C4-2B (cell line): ENCODE measurements at regions not wholly inside any gene's neighbourhood (a gene's known extent, or its start where the extent isn't known, plus 50 kb on each side); places are given as distances from the start of the nearest gene placed in this dataset.
"Not testable (repeated sequence)": the region's sequence is repeated elsewhere in the genome, so short reads cannot be mapped to it uniquely, and the experiment has no call there.

Experiments
- H3K27ac ChIP-seq: fragments of 450-650 bp; 2 replicates; pipeline ENCODE4 v1.5.1; 2017
- CTCF ChIP-seq: fragments of 450-650 bp; conservative IDR thresholded peaks from 2 replicates; pipeline ENCODE4 v1.5.1; 2017; ENCODE audit warnings: mild to moderate bottlenecking
- ZFX ChIP-seq: fragments of 450-650 bp; IDR thresholded peaks from 2 replicates; pipeline ENCODE4 v1.6.1; 2017

- no peak overlapping the region for H3K27ac ChIP-seq
- TF ChIP-seq CTCF, result no peak
- TF ChIP-seq ZFX, result no peak
Observed at GRCh38 chr9:88917375-88917774, 73.9 kb upstream of the S1PR3 start.

GRCh38 chr9:88918537-88918936, 72.7 kb upstream of the S1PR3 start:
- H3K27ac ChIP-seq, result not testable (repeated sequence)

GRCh38 chr9:88920645-88921044, 70.6 kb upstream of the S1PR3 start:
- TF ChIP-seq CTCF, result peak; percentile 22
- no peak for TF ChIP-seq ZFX

GRCh38 chr9:88922091-88922490, 69.2 kb upstream of the S1PR3 start:
- no peak overlapping the region for H3K27ac ChIP-seq
- TF ChIP-seq CTCF, result no peak
- TF ChIP-seq ZFX, result no peak

More at GRCh38 chr9:88920645-88921044, 70.6 kb upstream of the S1PR3 start:
- H3K27ac ChIP-seq, result no peak overlapping the region

GRCh38 chr9:88923092-88923491, 68.2 kb upstream of the S1PR3 start:
- no peak for TF ChIP-seq CTCF
- no peak for TF ChIP-seq ZFX
- no peak overlapping the region for H3K27ac ChIP-seq

- H3K27ac ChIP-seq, result no peak overlapping the region
- TF ChIP-seq CTCF, result no peak
- TF ChIP-seq ZFX, result no peak
Observed at GRCh38 chr9:88923653-88924288, 67.5 kb upstream of the S1PR3 start.

GRCh38 chr9:88925481-88925880, 65.8 kb upstream of the S1PR3 start:
- no peak for TF ChIP-seq CTCF
- TF ChIP-seq ZFX, result no peak
- H3K27ac ChIP-seq, result no peak overlapping the region

- no peak overlapping the region for H3K27ac ChIP-seq
- no peak for TF ChIP-seq ZFX
- TF ChIP-seq CTCF, result no peak
Observed at GRCh38 chr9:88926781-88927505, 64.3 kb upstream of the S1PR3 start.
